ENCODE measurements at regions not wholly inside any gene's neighbourhood (a gene's known extent, or its start where the extent isn't known, plus 50 kb on each side); places are given as distances from the start of the nearest gene placed in this dataset.

GRCh38 chr12:17950898-17951297, 139.1 kb downstream of the RERGL start:
- DNase-seq (ENCODE audit: extremely low read depth in 1 of 4, low spot score in 3 of 4): no peak
- ATAC-seq: no peak
- intact Hi-C loops (cut with micrococcal nuclease): no loop called here
- TF ChIP-seq RBM39 (optimal IDR thresholded peaks at IDR 0.05; ENCODE audit: low read depth, low read length) (no peak), PRPF4 (IDR thresholded peaks at IDR 0.05; ENCODE audit: insufficient read depth, low read depth, low read length, poor library complexity, severe bottlenecking) (no peak)
- Histone ChIP-seq H3K79me2 (ENCODE audit: control insufficient read depth, insufficient read depth, low read length) (no peaks in the 10 kb centered on the region), H3K4me1 (replicated peaks in 1 of 2; ENCODE audit: control insufficient read depth in 2 of 2, insufficient read depth in 2 of 2, low read length in 2 of 2) (no peaks in the 10 kb centered on the region), H3K27ac (ENCODE audit: extremely low read depth, low read depth, low read length) (no peak overlapping the region), H3K9me3 (replicated peaks; ENCODE audit: control insufficient read depth, insufficient read depth, low read depth, low read length) (no peaks in the 10 kb centered on the region; the same call in 1 of the 2 replicates), H3K4me3 (no peak overlapping the region), H3K4me2 (ENCODE audit: insufficient read depth, low read length) (no peak overlapping the region), H3K27me3 (ENCODE audit: control insufficient read depth in 2 of 2, insufficient read depth in 2 of 2, low read length in 2 of 2) (no peaks in the 10 kb centered on the region), H3K36me3 (ENCODE audit: control insufficient read depth, insufficient read depth, low read length) (no peaks in the 10 kb centered on the region), H3K9me1 (ENCODE audit: control insufficient read depth, insufficient read depth, low read length) (no peaks in the 10 kb centered on the region), H2AFZ (ENCODE audit: low read depth, low read length) (no peak overlapping the region), H3K9ac (ENCODE audit: insufficient read depth in 1 of 2, low read depth in 2 of 2, low read length in 2 of 2) (no peak overlapping the region), H4K20me1 (replicated peaks; ENCODE audit: control insufficient read depth, insufficient read depth, low read length) (no peaks in the 10 kb centered on the region)
- CTCF ChIA-PET (ENCODE audit: low intra/inter-chr PET ratio): no interaction called here
- in situ Hi-C loops (cut with MboI): no loop called here
- no peak for FAIRE-seq
- no TSS peak for BruUV-seq (replicated peaks)
- POLR2A ChIA-PET: no interaction called here
- 0% methylated on average over 2 of the region's 2 CpGs for WGBS (ENCODE audit: insufficient coverage, low coverage, missing lambda C conversion rate)

- CTCF ChIA-PET (ENCODE audit: low intra/inter-chr PET ratio): no interaction called here
Measured at GRCh38 chr12:17949558-17950141, 140.3 kb downstream of the RERGL start.

More at GRCh38 chr12:17949558-17950141, 140.3 kb downstream of the RERGL start:
- H2AFZ ChIP-seq (ENCODE audit: low read depth, low read length): no peak overlapping the region
- no peak for TF ChIP-seq TCFL5 (CRISPR knock-in tag; conservative IDR thresholded peaks at IDR 0.05)
- TF ChIP-seq BCOR (IDR thresholded peaks at IDR 0.05): no peak
- TF ChIP-seq TBP (optimal IDR thresholded peaks at IDR 0.05; ENCODE audit: low read depth, low read length): no peak
- no peak for TF ChIP-seq MXD1 (CRISPR knock-in tag; IDR thresholded peaks at IDR 0.05; ENCODE audit: borderline replicate concordance, poor library complexity, severe bottlenecking)
- no peak for TF ChIP-seq KAT8 (IDR thresholded peaks at IDR 0.05; ENCODE audit: low read depth)
- no peak for TF ChIP-seq TOE1 (IDR thresholded peaks at IDR 0.05; ENCODE audit: borderline replicate concordance)
- no peak for TF ChIP-seq TOE1 (CRISPR knock-in tag; IDR thresholded peaks at IDR 0.05; ENCODE audit: borderline replicate concordance, low read depth)
- no peak for TF ChIP-seq TEAD2 (tag; IDR thresholded peaks at IDR 0.05)
- TF ChIP-seq HMGXB4 (CRISPR knock-in tag; IDR thresholded peaks at IDR 0.05): no peak
- no peak for TF ChIP-seq PHTF2 (CRISPR knock-in tag; IDR thresholded peaks at IDR 0.05)
- no peaks in the 10 kb centered on the region for H4K20me1 ChIP-seq (replicated peaks; ENCODE audit: control insufficient read depth, insufficient read depth, low read length)
- H3K27ac ChIP-seq (ENCODE audit: extremely low read depth, low read depth, low read length): no peak overlapping the region
- no peaks in the 10 kb centered on the region for H3K36me3 ChIP-seq (ENCODE audit: control insufficient read depth, insufficient read depth, low read length)
- DNase-seq (ENCODE audit: extremely low read depth in 1 of 4, low spot score in 3 of 4): no peak
- in situ Hi-C loops (cut with MboI): no loop called here
- FAIRE-seq: no peak
- WGBS (ENCODE audit: insufficient coverage, low coverage, missing lambda C conversion rate): 0% methylated on average over 2 of the region's 2 CpGs
- H3K9ac ChIP-seq (ENCODE audit: insufficient read depth in 1 of 2, low read depth in 2 of 2, low read length in 2 of 2): no peak overlapping the region
- H3K4me2 ChIP-seq (ENCODE audit: insufficient read depth, low read length): no peak overlapping the region
- no TSS peak for BruUV-seq (replicated peaks)
- no peaks in the 10 kb centered on the region for H3K9me1 ChIP-seq (ENCODE audit: control insufficient read depth, insufficient read depth, low read length)
- no peaks in the 10 kb centered on the region for H3K4me1 ChIP-seq (replicated peaks in 1 of 2; ENCODE audit: control insufficient read depth in 2 of 2, insufficient read depth in 2 of 2, low read length in 2 of 2)
- no peak overlapping the region for H3K4me3 ChIP-seq
- ATAC-seq: no peak
- H3K9me3 ChIP-seq (replicated peaks; ENCODE audit: control insufficient read depth, insufficient read depth, low read depth, low read length): no peaks in the 10 kb centered on the region; the same call in 1 of the 2 replicates
- H3K27me3 ChIP-seq (ENCODE audit: control insufficient read depth in 2 of 2, insufficient read depth in 2 of 2, low read length in 2 of 2): no peaks in the 10 kb centered on the region
- no peaks in the 10 kb centered on the region for H3K79me2 ChIP-seq (ENCODE audit: control insufficient read depth, insufficient read depth, low read length)
- intact Hi-C loops (cut with micrococcal nuclease): no loop called here
- POLR2A ChIA-PET: interaction anchor here (0.6 kb wide), 1 partner anchor 386 kb away, joined by 3 read pairs; no protein-coding TSS in a partner anchor
